SK-N-SH treated with all-trans-retinoic acid at 6 μM for 48 hours (cell line): ENCODE measurements at regions not wholly inside any gene's neighbourhood (a gene's known extent, or its start where the extent isn't known, plus 50 kb on each side); places are given as distances from the start of the nearest gene placed in this dataset.

Experiments used
- ATAC-seq: fragments of 200-7000 bp; cut with Tn5 transposase; 3 replicates; pipeline ENCODE4 v1.9.1; 2020; ENCODE audit warnings: mild to moderate bottlenecking, moderate library complexity
- ARNTL ChIP-seq: fragments of 450-650 bp; formaldehyde crosslinking; IDR thresholded peaks from 2 replicates; pipeline ENCODE4 v1.5.0; 2020; ENCODE audit warnings: low read depth, mild to moderate bottlenecking, moderate library complexity, borderline replicate concordance
- CREB5 ChIP-seq: fragments of 250-450 bp; sonication (Bioruptor Pico); IDR thresholded peaks from 2 replicates; pipeline ENCODE4 v1.5.1; 2020; ENCODE audit warnings: low read depth, mild to moderate bottlenecking, moderate library complexity
- CSDC2 ChIP-seq: fragments of 250-450 bp; sonication (Bioruptor Pico); IDR thresholded peaks from 2 replicates; pipeline ENCODE4 v1.5.0; 2020; ENCODE audit warnings: mild to moderate bottlenecking, moderate library complexity
- CSRNP3 ChIP-seq: fragments of 250-450 bp; sonication (Bioruptor Pico); IDR thresholded peaks from 2 replicates; pipeline ENCODE4 v1.5.1; 2021; ENCODE audit warnings: mild to moderate bottlenecking, moderate library complexity
- ESRRG ChIP-seq: fragments of 250-450 bp; sonication (Bioruptor Pico); IDR thresholded peaks from 2 replicates; pipeline ENCODE4 v1.6.1; 2021; ENCODE audit warnings: mild to moderate bottlenecking
- GLIS3 ChIP-seq: fragments of 250-450 bp; sonication (Bioruptor Pico); IDR thresholded peaks from 2 replicates; pipeline ENCODE4 v1.5.0; 2020; ENCODE audit warnings: mild to moderate bottlenecking, moderate library complexity
- ISL1 ChIP-seq: fragments of 250-450 bp; sonication (Bioruptor Pico); IDR thresholded peaks from 2 replicates; pipeline ENCODE4 v2.1.2; 2022; ENCODE audit warnings: mild to moderate bottlenecking, moderate library complexity
- POU6F1 ChIP-seq: fragments of 250-450 bp; sonication (Bioruptor Pico); IDR thresholded peaks from 2 replicates; pipeline ENCODE4 v1.8.0; 2021; ENCODE audit warnings: low read depth, mild to moderate bottlenecking, moderate library complexity, borderline replicate concordance
- PPARA ChIP-seq: fragments of 250-450 bp; sonication (Bioruptor Pico); IDR thresholded peaks from 2 replicates; pipeline ENCODE4 v1.5.0; 2020; ENCODE audit warnings: mild to moderate bottlenecking, borderline replicate concordance
- RARB ChIP-seq: fragments of 250-450 bp; sonication (Bioruptor Pico); IDR thresholded peaks from 2 replicates; pipeline ENCODE4 v1.8.0; 2021; ENCODE audit warnings: mild to moderate bottlenecking, moderate library complexity
- SNAI2 ChIP-seq: fragments of 250-450 bp; sonication (Bioruptor Pico); IDR thresholded peaks from 2 replicates; pipeline ENCODE4 v1.5.0; 2020; ENCODE audit warnings: mild to moderate bottlenecking, moderate library complexity
- TCF4 ChIP-seq: fragments of 250-450 bp; sonication (Bioruptor Pico); IDR thresholded peaks from 2 replicates; pipeline ENCODE4 v1.8.0; 2021; ENCODE audit warnings: mild to moderate bottlenecking, moderate library complexity, borderline replicate concordance
- TOX ChIP-seq: fragments of 250-450 bp; sonication (Bioruptor Pico); IDR thresholded peaks from 2 replicates; pipeline ENCODE4 v1.8.0; 2021; ENCODE audit warnings: mild to moderate bottlenecking, moderate library complexity, borderline replicate concordance
- ZC3H10 ChIP-seq: fragments of 250-450 bp; sonication (Bioruptor Pico); IDR thresholded peaks from 2 replicates; pipeline ENCODE4 v1.5.1; 2021; ENCODE audit warnings: mild to moderate bottlenecking, moderate library complexity
- ZFP3 ChIP-seq: fragments of 250-450 bp; sonication (Bioruptor Pico); IDR thresholded peaks from 2 replicates; pipeline ENCODE4 v1.5.0; 2020; ENCODE audit warnings: mild to moderate bottlenecking, moderate library complexity
- ZFP30 ChIP-seq: fragments of 450-650 bp; formaldehyde crosslinking; IDR thresholded peaks from 2 replicates; pipeline ENCODE4 v1.5.0; 2022; ENCODE audit warnings: mild to moderate bottlenecking, moderate library complexity
- ZNF565 ChIP-seq: fragments of 450-650 bp; formaldehyde crosslinking; conservative IDR thresholded peaks from 2 replicates; pipeline ENCODE4 v1.5.0; 2020; ENCODE audit warnings: low read depth, mild to moderate bottlenecking, moderate library complexity
- ZNF70 ChIP-seq: fragments of 450-650 bp; formaldehyde crosslinking; IDR thresholded peaks from 2 replicates; pipeline ENCODE4 v1.5.0; 2020; ENCODE audit warnings: mild to moderate bottlenecking, moderate library complexity
- ZNF8 ChIP-seq: fragments of 450-650 bp; formaldehyde crosslinking; IDR thresholded peaks from 2 replicates; pipeline ENCODE4 v1.5.0; 2020; ENCODE audit warnings: mild to moderate bottlenecking, moderate library complexity
- TF ChIP-seq, protein P1 (sequence below): fragments of 250-450 bp; sonication (Bioruptor Pico); IDR thresholded peaks from 2 replicates; pipeline ENCODE4 v1.5.0; 2020; ENCODE audit warnings: mild to moderate bottlenecking, moderate library complexity
- TF ChIP-seq, protein P2 (sequence below): fragments of 250-450 bp; sonication (Bioruptor Pico); IDR thresholded peaks from 2 replicates; pipeline ENCODE4 v1.8.0; 2020; ENCODE audit warnings: mild to moderate bottlenecking, moderate library complexity, borderline replicate concordance

- no peak for ATAC-seq
Observed at GRCh38 chr6:40334496-40335270, 252.5 kb downstream of the LRFN2 start.

GRCh38 chr6:40331545-40331944 lies 255.6 kb downstream of the LRFN2 start:
- no peak for ATAC-seq
- no peak for TF ChIP-seq ZFP30 (CRISPR knock-in tag)
- no peak for TF ChIP-seq ZFP3 (CRISPR knock-in tag)
- TF ChIP-seq ZNF565, result no peak
- TF ChIP-seq CREB5 (CRISPR knock-in tag), result no peak
- no peak for TF ChIP-seq SNAI2 (CRISPR knock-in tag)
- TF ChIP-seq ZC3H10 (CRISPR knock-in tag), result no peak
- TF ChIP-seq TOX (CRISPR knock-in tag), result no peak
- no peak for TF ChIP-seq POU6F1 (CRISPR knock-in tag)
- TF ChIP-seq, protein P1, sequence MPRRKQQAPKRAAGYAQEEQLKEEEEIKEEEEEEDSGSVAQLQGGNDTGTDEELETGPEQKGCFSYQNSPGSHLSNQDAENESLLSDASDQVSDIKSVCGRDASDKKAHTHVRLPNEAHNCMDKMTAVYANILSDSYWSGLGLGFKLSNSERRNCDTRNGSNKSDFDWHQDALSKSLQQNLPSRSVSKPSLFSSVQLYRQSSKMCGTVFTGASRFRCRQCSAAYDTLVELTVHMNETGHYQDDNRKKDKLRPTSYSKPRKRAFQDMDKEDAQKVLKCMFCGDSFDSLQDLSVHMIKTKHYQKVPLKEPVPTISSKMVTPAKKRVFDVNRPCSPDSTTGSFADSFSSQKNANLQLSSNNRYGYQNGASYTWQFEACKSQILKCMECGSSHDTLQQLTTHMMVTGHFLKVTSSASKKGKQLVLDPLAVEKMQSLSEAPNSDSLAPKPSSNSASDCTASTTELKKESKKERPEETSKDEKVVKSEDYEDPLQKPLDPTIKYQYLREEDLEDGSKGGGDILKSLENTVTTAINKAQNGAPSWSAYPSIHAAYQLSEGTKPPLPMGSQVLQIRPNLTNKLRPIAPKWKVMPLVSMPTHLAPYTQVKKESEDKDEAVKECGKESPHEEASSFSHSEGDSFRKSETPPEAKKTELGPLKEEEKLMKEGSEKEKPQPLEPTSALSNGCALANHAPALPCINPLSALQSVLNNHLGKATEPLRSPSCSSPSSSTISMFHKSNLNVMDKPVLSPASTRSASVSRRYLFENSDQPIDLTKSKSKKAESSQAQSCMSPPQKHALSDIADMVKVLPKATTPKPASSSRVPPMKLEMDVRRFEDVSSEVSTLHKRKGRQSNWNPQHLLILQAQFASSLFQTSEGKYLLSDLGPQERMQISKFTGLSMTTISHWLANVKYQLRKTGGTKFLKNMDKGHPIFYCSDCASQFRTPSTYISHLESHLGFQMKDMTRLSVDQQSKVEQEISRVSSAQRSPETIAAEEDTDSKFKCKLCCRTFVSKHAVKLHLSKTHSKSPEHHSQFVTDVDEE, result no peak
- no peak for TF ChIP-seq TCF4 (CRISPR knock-in tag)
- TF ChIP-seq ZNF70 (CRISPR knock-in tag), result no peak
- TF ChIP-seq ARNTL (CRISPR knock-in tag), result no peak
- no peak for TF ChIP-seq RARB
- TF ChIP-seq ESRRG (CRISPR knock-in tag), result no peak
- no peak for TF ChIP-seq PPARA (CRISPR knock-in tag)
- no peak for TF ChIP-seq CSRNP3 (CRISPR knock-in tag)
- TF ChIP-seq GLIS3 (CRISPR knock-in tag), result no peak

More at GRCh38 chr6:40334496-40335270, 252.5 kb downstream of the LRFN2 start:
- TF ChIP-seq ISL1 (no peak), GLIS3 (CRISPR knock-in tag) (no peak), CSDC2 (no peak), ZFP3 (CRISPR knock-in tag) (no peak), TOX (CRISPR knock-in tag) (no peak), ZNF8 (no peak), CREB5 (CRISPR knock-in tag) (no peak), ZC3H10 (CRISPR knock-in tag) (no peak), ESRRG (CRISPR knock-in tag) (no peak), ZFP30 (CRISPR knock-in tag) (no peak), PPARA (CRISPR knock-in tag) (no peak), CSRNP3 (CRISPR knock-in tag) (no peak), ZNF565 (no peak), ZNF70 (CRISPR knock-in tag) (no peak)
- TF ChIP-seq, protein P2, sequence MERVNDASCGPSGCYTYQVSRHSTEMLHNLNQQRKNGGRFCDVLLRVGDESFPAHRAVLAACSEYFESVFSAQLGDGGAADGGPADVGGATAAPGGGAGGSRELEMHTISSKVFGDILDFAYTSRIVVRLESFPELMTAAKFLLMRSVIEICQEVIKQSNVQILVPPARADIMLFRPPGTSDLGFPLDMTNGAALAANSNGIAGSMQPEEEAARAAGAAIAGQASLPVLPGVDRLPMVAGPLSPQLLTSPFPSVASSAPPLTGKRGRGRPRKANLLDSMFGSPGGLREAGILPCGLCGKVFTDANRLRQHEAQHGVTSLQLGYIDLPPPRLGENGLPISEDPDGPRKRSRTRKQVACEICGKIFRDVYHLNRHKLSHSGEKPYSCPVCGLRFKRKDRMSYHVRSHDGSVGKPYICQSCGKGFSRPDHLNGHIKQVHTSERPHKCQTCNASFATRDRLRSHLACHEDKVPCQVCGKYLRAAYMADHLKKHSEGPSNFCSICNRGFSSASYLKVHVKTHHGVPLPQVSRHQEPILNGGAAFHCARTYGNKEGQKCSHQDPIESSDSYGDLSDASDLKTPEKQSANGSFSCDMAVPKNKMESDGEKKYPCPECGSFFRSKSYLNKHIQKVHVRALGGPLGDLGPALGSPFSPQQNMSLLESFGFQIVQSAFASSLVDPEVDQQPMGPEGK (CRISPR knock-in tag), result no peak
